Adipocyte (in vitro differentiated cells): ENCODE measurements at regions not wholly inside any gene's neighbourhood (a gene's known extent, or its start where the extent isn't known, plus 50 kb on each side); places are given as distances from the start of the nearest gene placed in this dataset.
"Not testable (repeated sequence)": the region's sequence is repeated elsewhere in the genome, so short reads cannot be mapped to it uniquely, and the experiment has no call there.

ENCODE experiments used
- DNase-seq: peaks from one replicate; pipeline ENCODE4 v3.0.0-alpha.2; 2015; ENCODE audit warnings: low read depth
- H3K27me3 ChIP-seq: replicated peaks from 2 replicates; pipeline ENCODE4 v1.7.0; 2013; ENCODE audit warnings: mild to moderate bottlenecking, low read length, moderate library complexity; ENCODE audit not compliant: control insufficient read depth, insufficient read depth
- H3K36me3 ChIP-seq: 2 replicates; pipeline ENCODE4 v1.7.0; 2013; ENCODE audit warnings: low read length, mild to moderate bottlenecking, moderate library complexity; ENCODE audit not compliant: control insufficient read depth, insufficient read depth, severe bottlenecking
- H3K4me1 ChIP-seq: 2 replicates; pipeline ENCODE4 v1.7.0; 2013; ENCODE audit warnings: mild to moderate bottlenecking, low read length, moderate library complexity; ENCODE audit not compliant: control insufficient read depth, insufficient read depth
- H3K4me3 ChIP-seq: 2 replicates; pipeline ENCODE4 v1.7.0; 2013; ENCODE audit warnings: mild to moderate bottlenecking, low read length, moderate library complexity
- H3K9ac ChIP-seq: 2 replicates; pipeline ENCODE4 v1.7.0; 2013; ENCODE audit warnings: mild to moderate bottlenecking, low read length, moderate library complexity
- H3K9me3 ChIP-seq: 2 replicates; pipeline ENCODE4 v1.7.0; 2013; ENCODE audit warnings: mild to moderate bottlenecking, low read length, moderate library complexity; ENCODE audit not compliant: control insufficient read depth

DNA sequence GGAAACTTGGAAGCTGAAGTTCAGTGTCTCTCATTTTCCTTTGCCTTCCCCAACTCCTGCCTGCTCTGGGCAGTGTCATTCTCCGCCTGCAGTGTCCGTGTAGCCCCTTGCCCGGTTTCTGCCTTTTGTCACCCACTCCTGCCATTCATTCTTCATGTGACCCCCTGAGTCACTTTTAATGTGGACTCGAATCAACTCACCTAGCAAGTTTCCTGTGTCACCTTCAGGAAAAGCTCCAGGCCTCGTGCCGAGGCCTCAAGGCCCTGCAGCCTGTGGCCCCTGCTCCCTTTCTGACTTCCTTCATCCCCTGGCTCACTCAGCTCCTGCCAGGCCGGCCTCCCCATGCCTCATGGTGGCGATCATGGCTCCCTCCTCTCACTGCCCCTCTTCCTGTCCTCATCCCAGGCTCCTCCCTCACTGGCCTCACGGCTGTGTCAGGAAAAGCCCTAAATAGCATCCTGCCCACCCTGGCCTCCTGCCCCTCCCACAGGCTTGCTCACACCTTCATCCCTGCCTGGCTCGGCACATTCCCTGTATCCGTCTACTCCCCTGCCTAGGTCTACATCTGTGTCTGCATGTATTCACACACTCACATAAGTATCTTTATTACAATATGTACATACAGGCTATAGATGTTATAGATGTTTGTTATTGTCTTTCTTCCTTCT, 294.9 kb downstream of the MED10 start:
- no peaks in the 10 kb centered on the region for H3K27me3 ChIP-seq
- DNase-seq, result no peak

DNA sequence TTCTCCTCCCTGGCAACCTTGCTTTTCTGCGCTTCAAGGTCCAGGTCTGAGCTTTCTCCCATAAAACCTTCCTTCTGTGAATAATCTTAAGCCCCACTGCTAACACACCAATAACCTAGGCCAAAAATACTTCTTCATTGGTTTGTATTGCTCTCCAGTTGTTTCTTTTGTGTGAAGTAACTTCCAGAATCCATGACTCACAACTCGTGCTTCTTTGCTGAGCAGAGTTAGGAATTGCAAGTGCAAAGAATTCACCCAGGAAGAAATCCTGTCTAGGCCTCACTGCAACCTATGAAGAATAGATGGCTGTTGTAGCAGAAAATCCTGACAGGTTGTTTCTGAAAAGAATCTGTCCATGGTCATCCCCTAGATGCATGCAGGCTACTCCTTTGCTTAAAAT, 295.7 kb downstream of the MED10 start:
- Histone ChIP-seq H3K4me1 (no peaks in the 10 kb centered on the region), H3K27me3 (peaks cover 2% of the 10 kb centered on the region), H3K9ac (no peak overlapping the region), H3K9me3 (no peaks in the 10 kb centered on the region), H3K4me3 (no peak overlapping the region), H3K36me3 (no peaks in the 10 kb centered on the region)
- no peak for DNase-seq

More for the DNA sequence above, 294.9 kb downstream of the MED10 start:
- Histone ChIP-seq H3K9ac (no peak overlapping the region), H3K4me3 (no peak overlapping the region), H3K9me3 (no peaks in the 10 kb centered on the region), H3K4me1 (no peaks in the 10 kb centered on the region), H3K36me3 (no peaks in the 10 kb centered on the region)

DNA sequence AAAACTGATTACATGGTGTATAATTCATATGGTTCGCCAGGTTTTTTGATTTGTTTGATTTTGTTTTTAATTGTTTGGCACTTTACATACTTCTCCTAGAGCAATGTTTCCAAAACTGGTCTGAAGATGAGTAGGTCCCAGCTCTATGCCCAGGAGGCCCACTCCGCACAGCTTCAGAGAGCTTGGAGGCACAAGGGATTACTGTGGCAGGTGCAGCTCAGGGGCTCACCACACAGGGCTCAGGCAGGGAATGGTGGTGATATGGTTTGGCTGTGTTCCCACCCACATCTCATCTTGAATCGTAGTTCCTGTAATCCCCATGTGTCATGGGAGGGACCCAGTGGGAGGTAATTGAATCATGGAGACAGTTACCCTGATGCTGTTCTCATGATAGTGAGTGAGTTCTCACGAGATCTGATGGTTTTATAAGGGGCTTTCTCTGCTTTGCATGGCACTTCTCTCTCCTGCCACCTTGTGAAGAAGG, 296.6 kb downstream of the MED10 start:
- H3K4me1 ChIP-seq, result no peaks in the 10 kb centered on the region
- H3K9ac ChIP-seq, result no peak overlapping the region
- no peaks in the 10 kb centered on the region for H3K36me3 ChIP-seq
- H3K9me3 ChIP-seq, result no peaks in the 10 kb centered on the region
- H3K27me3 ChIP-seq, result peaks cover 2% of the 10 kb centered on the region
- DNase-seq, result no peak
- no peak overlapping the region for H3K4me3 ChIP-seq

DNA sequence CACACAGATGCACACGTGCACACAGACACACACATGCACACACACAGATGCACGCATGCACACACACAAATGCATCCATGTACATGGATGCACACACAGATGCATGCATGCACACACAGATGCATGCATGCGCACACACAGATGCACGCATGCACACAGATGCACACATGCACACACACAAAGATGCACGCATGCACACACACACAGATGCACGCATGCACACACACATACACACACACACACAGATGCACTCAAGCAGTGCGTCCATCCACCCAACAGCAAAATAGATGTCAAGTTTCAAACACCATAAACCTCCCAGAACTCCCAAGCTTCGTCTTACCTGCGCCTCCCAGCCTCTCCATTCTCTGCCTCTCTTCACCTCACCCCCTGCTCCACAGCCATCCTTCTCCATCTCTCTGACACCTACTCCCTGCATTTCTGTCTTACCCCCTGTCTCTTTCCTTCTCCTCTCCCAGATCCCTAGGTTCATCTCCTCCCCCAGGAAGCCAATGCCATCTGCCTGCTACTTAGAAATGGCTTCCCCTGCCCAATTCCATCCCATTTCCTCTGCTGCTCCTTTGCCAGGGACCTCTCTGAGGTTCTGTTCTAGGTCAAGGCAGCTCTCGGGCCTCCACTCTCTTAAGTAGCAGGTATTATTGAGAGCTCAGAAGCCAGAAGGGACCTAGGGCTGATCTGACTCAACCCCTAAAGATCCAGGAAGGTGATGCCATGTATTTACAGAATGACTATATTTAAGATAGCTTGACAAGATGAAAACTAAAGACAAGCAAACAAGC, 297.2 kb downstream of the MED10 start:
- Histone ChIP-seq H3K9ac (no peak overlapping the region), H3K27me3 (peaks cover 2% of the 10 kb centered on the region), H3K4me3 (no peak overlapping the region), H3K4me1 (no peaks in the 10 kb centered on the region), H3K9me3 (no peaks in the 10 kb centered on the region), H3K36me3 (no peaks in the 10 kb centered on the region)
- no peak for DNase-seq

- Histone ChIP-seq H3K36me3 (no peaks in the 10 kb centered on the region), H3K9me3 (no peaks in the 10 kb centered on the region), H3K9ac (no peak overlapping the region), H3K4me3 (no peak overlapping the region), H3K4me1 (no peaks in the 10 kb centered on the region), H3K27me3 (peaks cover 2% of the 10 kb centered on the region)
- no peak for DNase-seq
These were observed 297.9 kb downstream of the MED10 start for GRCh38 chr5:6080436-6080835.

GRCh38 chr5:6078881-6079280, 299.5 kb downstream of the MED10 start:
- Histone ChIP-seq H3K36me3 (no peaks in the 10 kb centered on the region), H3K9ac (no peak overlapping the region), H3K9me3 (no peaks in the 10 kb centered on the region), H3K27me3 (peaks cover 2% of the 10 kb centered on the region), H3K4me3 (no peak overlapping the region), H3K4me1 (no peaks in the 10 kb centered on the region)
- no peak for DNase-seq

DNA sequence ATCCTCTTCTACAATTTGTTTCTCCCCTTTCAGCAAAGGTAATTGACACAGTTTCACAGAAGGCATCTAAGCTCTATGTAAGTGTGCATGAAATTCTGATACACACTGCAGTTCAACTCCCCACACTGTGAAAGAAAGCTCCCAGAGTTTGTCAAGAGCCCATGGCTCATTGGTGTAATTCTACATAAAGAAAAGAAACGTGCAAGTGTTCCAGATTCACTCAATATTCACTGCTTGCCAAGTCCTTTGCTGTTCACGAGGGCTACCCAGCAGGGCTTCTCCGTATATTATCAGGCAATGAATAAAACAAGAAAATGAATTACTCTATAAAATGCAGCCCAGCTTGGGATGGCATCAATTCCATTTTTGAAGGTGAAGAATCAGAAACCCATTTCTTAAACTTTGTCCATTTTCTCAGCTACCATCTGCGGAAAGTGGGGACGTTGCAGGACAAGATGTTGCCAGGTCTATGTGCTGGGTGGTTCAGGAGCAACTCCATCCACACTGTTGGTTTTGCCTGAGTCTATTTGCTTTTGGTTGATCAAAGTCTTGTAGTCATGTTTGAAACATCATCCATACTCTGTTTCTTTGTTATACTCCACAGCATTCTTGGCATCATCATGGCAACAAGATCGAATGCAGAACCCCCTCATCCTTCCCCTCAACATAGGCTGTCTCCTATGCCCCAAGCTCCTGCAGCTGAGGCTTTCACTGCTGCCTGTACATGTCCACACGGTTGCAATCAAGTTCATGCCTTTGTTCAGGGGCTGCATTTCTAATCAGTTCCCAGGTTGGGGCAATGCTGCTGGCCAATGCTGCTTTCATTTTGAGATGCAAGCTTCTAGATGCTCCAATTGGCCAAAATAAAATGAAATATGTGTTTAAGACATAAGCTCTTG, 301.8 kb downstream of the MED10 start:
- no peaks in the 10 kb centered on the region for H3K4me1 ChIP-seq
- no peaks in the 10 kb centered on the region for H3K9me3 ChIP-seq
- peaks cover 2% of the 10 kb centered on the region for H3K27me3 ChIP-seq
- H3K4me3 ChIP-seq, result no peak overlapping the region
- H3K9ac ChIP-seq, result no peak overlapping the region
- H3K36me3 ChIP-seq, result no peaks in the 10 kb centered on the region
- DNase-seq, result no peak

- not testable (repeated sequence) for H3K36me3 ChIP-seq, H3K4me1 ChIP-seq, H3K27me3 ChIP-seq, DNase-seq, H3K9ac ChIP-seq, H3K9me3 ChIP-seq, H3K4me3 ChIP-seq
These were observed 305.9 kb downstream of the MED10 start for GRCh38 chr5:6072488-6072887.

DNA sequence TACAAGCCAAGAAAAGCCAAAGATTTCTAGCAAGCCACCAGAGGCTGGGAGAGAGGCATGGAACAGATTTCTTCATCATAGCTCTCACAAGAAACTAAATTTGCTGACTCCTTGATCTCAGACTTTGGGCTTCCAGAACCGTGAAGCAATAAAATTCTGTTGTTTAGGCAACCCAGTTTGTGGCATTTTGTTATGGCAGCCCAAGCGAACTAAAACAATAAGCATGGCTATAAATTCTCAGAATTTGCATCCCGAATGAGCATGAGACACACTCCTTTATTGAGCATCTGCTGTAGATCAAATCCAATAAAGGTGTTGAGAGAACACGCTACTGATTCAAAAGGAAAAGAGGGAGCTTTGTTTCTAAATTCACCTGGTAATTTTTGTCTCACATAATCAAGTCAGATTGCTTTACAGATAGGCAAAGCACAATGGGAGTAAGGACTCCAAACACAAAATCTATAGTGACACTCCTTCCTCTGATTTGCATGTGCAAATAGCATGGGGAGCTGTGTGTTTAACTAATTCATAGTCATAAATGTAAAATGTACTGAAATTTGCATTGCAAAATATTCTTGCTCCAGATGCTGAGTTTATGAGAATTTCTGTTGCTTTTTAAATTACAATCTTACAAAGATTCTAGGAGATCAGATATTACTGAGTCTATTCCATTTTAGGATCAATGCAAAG, 308.7 kb downstream of the MED10 start:
- DNase-seq, result no peak
- Histone ChIP-seq H3K9me3 (no peaks in the 10 kb centered on the region), H3K4me1 (no peaks in the 10 kb centered on the region), H3K36me3 (no peaks in the 10 kb centered on the region), H3K9ac (no peak overlapping the region), H3K27me3 (peaks cover 5% of the 10 kb centered on the region), H3K4me3 (no peak overlapping the region)

DNA sequence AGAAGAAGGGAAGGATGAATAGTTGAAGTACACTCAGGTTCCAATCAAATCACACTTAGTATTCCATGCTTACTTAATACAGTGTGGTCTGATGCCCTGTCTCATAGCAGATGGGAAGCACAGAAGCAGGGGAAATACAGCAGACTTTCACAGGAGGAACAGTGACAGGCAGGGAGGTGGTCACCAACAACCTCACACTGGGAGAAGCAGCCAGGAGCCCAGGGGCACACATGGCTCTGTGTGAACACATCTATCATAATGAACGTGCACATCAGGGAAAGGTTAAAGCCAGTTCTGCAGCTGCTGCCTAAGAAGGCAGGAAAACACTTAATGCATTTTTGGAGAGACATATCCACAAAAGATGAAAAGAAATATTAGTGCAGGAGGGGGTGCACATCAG, 312.3 kb downstream of the MED10 start:
- no peak for DNase-seq
- Histone ChIP-seq H3K4me3 (no peak overlapping the region), H3K4me1 (no peaks in the 10 kb centered on the region), H3K36me3 (no peaks in the 10 kb centered on the region), H3K9me3 (no peaks in the 10 kb centered on the region), H3K9ac (no peak overlapping the region), H3K27me3 (peaks cover 7% of the 10 kb centered on the region)
